Endothelial cell of umbilical vein (primary cell): ENCODE measurements at regions not wholly inside any gene's neighbourhood (a gene's known extent, or its start where the extent isn't known, plus 50 kb on each side); places are given as distances from the start of the nearest gene placed in this dataset.

ENCODE experiments used
- BruUV-seq: library from RNA; stranded (reverse); fragments of 400-500 nt; replicated peaks from 2 replicates; lab custom pipeline; 2021; lab: Mats Ljungman, UMichigan
- CTCF ChIA-PET: fragments of 300-600, 350-600 bp; sonication (Branson Sonifier 250); formaldehyde crosslinking; loops from one replicate; lab custom pipeline; 2021; ENCODE audit warnings: antibody characterized with exemption, inconsistent platforms; lab: Charles Lee
- POLR2A ChIA-PET: fragments of 300-600, 350-600 bp; sonication (Branson Sonifier 250); formaldehyde crosslinking; loops from one replicate; lab custom pipeline; 2021; ENCODE audit warnings: antibody characterized with exemption, inconsistent platforms; lab: Charles Lee
- DNase-seq: peaks from one replicate; pipeline ENCODE4 v3.0.0-alpha.2; 2011; ENCODE audit warnings: low read depth, low spot score
- FAIRE-seq: peaks from 2 replicates; lab custom pipeline; 2011; peaks lifted over from hg19 to GRCh38; lab: Jason Lieb, UNC
- H2AFZ ChIP-seq: 2 replicates; pipeline ENCODE4 v1.6.0; 2012; ENCODE audit warnings: low read depth, low read length, control low read depth, inconsistent platforms
- H3K27ac ChIP-seq: 2 replicates; pipeline ENCODE4 v1.5.1; 2011; ENCODE audit warnings: low read depth, mild to moderate bottlenecking, control low read depth, low read length, moderate library complexity; ENCODE audit not compliant: insufficient read depth
- H3K27me3 ChIP-seq, 2 experiments: 2 replicates each; pipeline versions ENCODE4 v1.6.0 to v1.6.1; 2011; ENCODE audit warnings: low read length in 2 of 2, mixed read lengths in 1 of 2; ENCODE audit not compliant: control insufficient read depth in 2 of 2, insufficient read depth in 2 of 2
- H3K36me3 ChIP-seq, 2 experiments: 2 replicates in 1 of 2; 3 replicates in 1 of 2; pipeline ENCODE4 v1.5.1; 2011; ENCODE audit warnings: low read length in 2 of 2, mild to moderate bottlenecking in 1 of 2, moderate library complexity in 1 of 2; ENCODE audit not compliant: control insufficient read depth in 2 of 2, insufficient read depth in 2 of 2; ENCODE audit errors: extremely low read depth in 1 of 2
- H3K4me1 ChIP-seq: 3 replicates; pipeline ENCODE4 v1.5.1; 2011; ENCODE audit warnings: mild to moderate bottlenecking, low read length; ENCODE audit not compliant: control insufficient read depth, insufficient read depth; ENCODE audit errors: extremely low read depth
- H3K4me2 ChIP-seq: 2 replicates; pipeline ENCODE4 v1.6.1; 2011; ENCODE audit warnings: low read length, control low read depth, mixed read lengths; ENCODE audit not compliant: insufficient read depth
- H3K4me3 ChIP-seq, 3 experiments: fragments of 200-600 bp in 1 of 3; sonication (generic), shearing (Covaris generic) in 1 of 3; replicated peaks in 1 of 3; 2 replicates each; pipeline ENCODE4 v1.5.1; 2011 to 2016; ENCODE audit warnings: control low read depth in 3 of 3, low read length in 3 of 3, mild to moderate bottlenecking in 2 of 3, inconsistent platforms in 1 of 3, low read depth in 1 of 3, moderate library complexity in 1 of 3; ENCODE audit not compliant: insufficient read depth in 1 of 3
- H3K79me2 ChIP-seq: 2 replicates; pipeline ENCODE4 v1.6.0; 2012; ENCODE audit warnings: low read length, inconsistent platforms; ENCODE audit not compliant: control insufficient read depth, insufficient read depth
- H3K9ac ChIP-seq: replicated peaks from 2 replicates; pipeline ENCODE3; 2011; ENCODE audit warnings: low read length, control low read depth; ENCODE audit not compliant: insufficient read depth; ENCODE audit errors: extremely low read depth
- H3K9me1 ChIP-seq: replicated peaks from 3 replicates; pipeline ENCODE4 v1.6.0; 2011; ENCODE audit warnings: mild to moderate bottlenecking, low read length; ENCODE audit not compliant: control insufficient read depth, insufficient read depth; ENCODE audit errors: extremely low read depth
- H3K9me3 ChIP-seq: replicated peaks from 2 replicates; pipeline ENCODE4 v1.5.1; 2012; ENCODE audit warnings: low read length, inconsistent platforms; ENCODE audit not compliant: control insufficient read depth, insufficient read depth
- H4K20me1 ChIP-seq: replicated peaks from 2 replicates; pipeline ENCODE3; 2011; ENCODE audit warnings: mild to moderate bottlenecking, low read length; ENCODE audit not compliant: control insufficient read depth, insufficient read depth; ENCODE audit errors: extremely low read depth
- EZH2 ChIP-seq: IDR thresholded peaks from 2 replicates; pipeline ENCODE4 v1.6.1; 2012; ENCODE audit warnings: borderline replicate concordance, low read depth, mild to moderate bottlenecking, moderate library complexity, low read length, inconsistent platforms; ENCODE audit not compliant: severe bottlenecking
- FOS ChIP-seq: IDR thresholded peaks from 2 replicates; pipeline ENCODE4 v1.6.1; 2011; ENCODE audit warnings: mild to moderate bottlenecking, low read length, moderate library complexity, borderline replicate concordance; ENCODE audit not compliant: insufficient read depth
- GATA2 ChIP-seq: IDR thresholded peaks from 2 replicates; pipeline ENCODE4 v1.7.0; 2011; ENCODE audit warnings: low read depth, mild to moderate bottlenecking, moderate library complexity, mixed read lengths, low read length; ENCODE audit not compliant: insufficient read length, insufficient read depth
- JUN ChIP-seq: IDR thresholded peaks from 2 replicates; pipeline ENCODE4 v1.6.1; 2011; ENCODE audit warnings: borderline replicate concordance, low read depth; ENCODE audit not compliant: insufficient read length, insufficient read depth
- MYC ChIP-seq: IDR thresholded peaks from one replicate; pipeline ENCODE4 v1.6.1; 2011; ENCODE audit warnings: mild to moderate bottlenecking, low read depth, low read length
- POLR2A ChIP-seq: IDR thresholded peaks from 2 replicates; pipeline ENCODE4 v1.6.1; 2012; ENCODE audit warnings: low read depth, mild to moderate bottlenecking, control low read depth, low read length
- POLR2AphosphoS5 ChIP-seq: IDR thresholded peaks from 2 replicates; pipeline ENCODE4 v1.6.1; 2012; ENCODE audit warnings: low read depth, mild to moderate bottlenecking, control low read depth, low read length, moderate library complexity; ENCODE audit not compliant: insufficient read depth
- dilution Hi-C: fragments of 300-500 bp; cut with MboI; formaldehyde crosslinking; loops from one replicate; pipeline ENCODE4 v1.15.0; 2019; ENCODE audit warnings: low sequenced_read_pairs; ENCODE audit not compliant: extremely low pct_ligation_motif_present
- intact Hi-C: fragments of 100-400 bp; cut with micrococcal nuclease; formaldehyde crosslinking; loops from one replicate; pipeline ENCODE4 v1.10.0; 2022
- TF ChIP-seq, protein P1 (sequence below), 2 donors: IDR thresholded peaks; 1 replicate in 1 of 2; 2 replicates in 1 of 2; pipeline ENCODE4 v1.5.1; 2011; ENCODE audit warnings: low read length in 2 of 2, mild to moderate bottlenecking in 2 of 2, moderate library complexity in 2 of 2, control low read depth in 1 of 2, inconsistent platforms in 1 of 2, low read depth in 1 of 2; ENCODE audit not compliant: insufficient read depth in 1 of 2; ENCODE audit errors: extremely low read depth in 1 of 2
- TF ChIP-seq, protein P2 (sequence below): IDR thresholded peaks from 2 replicates; pipeline ENCODE4 v1.6.1; 2011; ENCODE audit not compliant: insufficient read depth, insufficient read length

DNA sequence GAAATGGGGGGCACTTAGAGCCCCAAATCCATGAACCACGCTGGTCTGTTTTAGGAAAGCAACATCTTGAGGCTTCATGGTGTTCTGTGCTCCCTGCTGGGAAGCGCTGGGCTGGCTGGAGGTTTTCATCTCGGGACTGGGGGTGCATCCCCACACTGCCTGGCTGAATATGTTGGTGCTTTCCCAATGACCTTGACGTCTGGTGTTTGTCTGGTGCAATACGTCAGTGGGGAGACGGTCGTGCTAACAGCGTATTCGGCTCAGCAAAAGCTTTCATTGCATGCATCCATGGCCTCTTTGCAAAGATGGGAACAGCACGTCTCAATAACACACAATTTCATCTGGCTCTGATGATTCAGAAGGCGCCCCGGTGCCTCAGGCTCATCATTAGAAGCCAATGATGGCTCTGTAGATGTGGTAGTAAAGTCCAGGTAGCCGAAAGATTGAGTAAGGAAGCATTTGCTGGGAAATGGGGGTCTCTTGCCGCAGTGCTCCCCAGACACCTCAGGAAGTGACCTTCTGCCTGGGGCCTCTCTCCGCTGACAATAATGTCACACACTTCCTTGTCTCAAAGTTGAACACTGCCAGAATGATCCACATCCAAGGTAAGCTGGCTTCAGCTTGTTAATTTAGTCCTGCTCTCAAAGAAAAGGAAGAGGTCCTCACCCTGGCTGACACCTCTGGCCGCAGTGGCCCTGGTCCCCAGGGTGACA, 97.7 kb downstream of the ING1 start:
- TF ChIP-seq GATA2 (no peak), POLR2AphosphoS5 (no peak), FOS (no peak), JUN (no peak), POLR2A (no peak), EZH2 (no peak), MYC (no peak)
- TF ChIP-seq, protein P1, sequence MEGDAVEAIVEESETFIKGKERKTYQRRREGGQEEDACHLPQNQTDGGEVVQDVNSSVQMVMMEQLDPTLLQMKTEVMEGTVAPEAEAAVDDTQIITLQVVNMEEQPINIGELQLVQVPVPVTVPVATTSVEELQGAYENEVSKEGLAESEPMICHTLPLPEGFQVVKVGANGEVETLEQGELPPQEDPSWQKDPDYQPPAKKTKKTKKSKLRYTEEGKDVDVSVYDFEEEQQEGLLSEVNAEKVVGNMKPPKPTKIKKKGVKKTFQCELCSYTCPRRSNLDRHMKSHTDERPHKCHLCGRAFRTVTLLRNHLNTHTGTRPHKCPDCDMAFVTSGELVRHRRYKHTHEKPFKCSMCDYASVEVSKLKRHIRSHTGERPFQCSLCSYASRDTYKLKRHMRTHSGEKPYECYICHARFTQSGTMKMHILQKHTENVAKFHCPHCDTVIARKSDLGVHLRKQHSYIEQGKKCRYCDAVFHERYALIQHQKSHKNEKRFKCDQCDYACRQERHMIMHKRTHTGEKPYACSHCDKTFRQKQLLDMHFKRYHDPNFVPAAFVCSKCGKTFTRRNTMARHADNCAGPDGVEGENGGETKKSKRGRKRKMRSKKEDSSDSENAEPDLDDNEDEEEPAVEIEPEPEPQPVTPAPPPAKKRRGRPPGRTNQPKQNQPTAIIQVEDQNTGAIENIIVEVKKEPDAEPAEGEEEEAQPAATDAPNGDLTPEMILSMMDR (IDR thresholded peaks at IDR 0.05; ENCODE audit: extremely low read depth in 1 of 2, insufficient read depth in 1 of 2, low read depth in 1 of 2, low read length in 2 of 2) = no peak
- TF ChIP-seq, protein P2, sequence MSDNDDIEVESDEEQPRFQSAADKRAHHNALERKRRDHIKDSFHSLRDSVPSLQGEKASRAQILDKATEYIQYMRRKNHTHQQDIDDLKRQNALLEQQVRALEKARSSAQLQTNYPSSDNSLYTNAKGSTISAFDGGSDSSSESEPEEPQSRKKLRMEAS = no peak
- intact Hi-C loops (no loop called here), dilution Hi-C loops (no loop called here)
- ChIA-PET CTCF (no interaction called here), POLR2A (no interaction called here)
- Histone ChIP-seq H4K20me1 (no peaks in the 10 kb centered on the region), H3K36me3 (no peaks in the 10 kb centered on the region), H2AFZ (no peak overlapping the region), H3K27ac (no peak overlapping the region), H3K4me2 (no peak overlapping the region), H3K4me3 (no peak overlapping the region), H3K9ac (no peak overlapping the region), H3K4me1 (no peaks in the 10 kb centered on the region), H3K9me3 (no peaks in the 10 kb centered on the region), H3K27me3 (peaks cover 24 to 42% of the 10 kb centered on the region in 2 experiments), H3K9me1 (no peaks in the 10 kb centered on the region), H3K79me2 (no peaks in the 10 kb centered on the region)
- no TSS peak for BruUV-seq
- DNase-seq (no peak), FAIRE-seq (no peak)
